ENCODE measurements at regions not wholly inside any gene's neighbourhood (a gene's known extent, or its start where the extent isn't known, plus 50 kb on each side); places are given as distances from the start of the nearest gene placed in this dataset.

- TF ChIP-seq POLR2A (IDR thresholded peaks at IDR 0.05) (no peak), POLR2AphosphoS5 (IDR thresholded peaks at IDR 0.05; ENCODE audit: insufficient read depth in 1 of 2, low read depth in 1 of 2) (no peak), CTCF (IDR thresholded peaks at IDR 0.05) (no peak)
- no peak overlapping the region for H3K27ac ChIP-seq
- H3K36me3 ChIP-seq, result no peaks in the 10 kb centered on the region
- H3K9me3 ChIP-seq, result no peaks in the 10 kb centered on the region
- DNase-seq (ENCODE audit: extremely low spot score in 2 of 2), result no peak
- H3K4me1 ChIP-seq, result no peaks in the 10 kb centered on the region
- no peaks in the 10 kb centered on the region for H3K27me3 ChIP-seq
- intact Hi-C loops (cut with DNase I), result no loop called here
- H3K4me3 ChIP-seq, result no peak overlapping the region
Observed at GRCh38 chr20:24097506-24098245, 109.1 kb upstream of the GGTLC1 start.

- H3K4me3 ChIP-seq, result no peak overlapping the region
- no peaks in the 10 kb centered on the region for H3K27me3 ChIP-seq
- H3K36me3 ChIP-seq, result no peaks in the 10 kb centered on the region
- H3K27ac ChIP-seq, result no peak overlapping the region
- DNase-seq (ENCODE audit: extremely low spot score in 2 of 2), result no peak
- intact Hi-C loops (cut with DNase I), result no loop called here
- no peaks in the 10 kb centered on the region for H3K4me1 ChIP-seq
- H3K9me3 ChIP-seq, result no peaks in the 10 kb centered on the region
- TF ChIP-seq CTCF (IDR thresholded peaks at IDR 0.05), result no peak
Observed at GRCh38 chr20:24096864-24097450, 108.4 kb upstream of the GGTLC1 start.

GRCh38 chr20:24096264-24096663 is 107.7 kb upstream of the GGTLC1 start:
- no peak overlapping the region for H3K4me3 ChIP-seq
- H3K9me3 ChIP-seq, result no peaks in the 10 kb centered on the region
- DNase-seq (ENCODE audit: extremely low spot score in 2 of 2), result no peak
- no peak overlapping the region for H3K27ac ChIP-seq
- intact Hi-C loops (cut with DNase I), result no loop called here
- no peaks in the 10 kb centered on the region for H3K27me3 ChIP-seq
- H3K4me1 ChIP-seq, result no peaks in the 10 kb centered on the region
- no peaks in the 10 kb centered on the region for H3K36me3 ChIP-seq
- TF ChIP-seq POLR2AphosphoS5 (IDR thresholded peaks at IDR 0.05; ENCODE audit: insufficient read depth in 1 of 2, low read depth in 1 of 2) (no peak), POLR2A (IDR thresholded peaks at IDR 0.05) (no peak), CTCF (IDR thresholded peaks at IDR 0.05) (no peak)

- no peak for DNase-seq (ENCODE audit: extremely low spot score in 2 of 2)
- Histone ChIP-seq H3K27ac (no peak overlapping the region), H3K9me3 (no peaks in the 10 kb centered on the region), H3K4me1 (no peaks in the 10 kb centered on the region), H3K4me3 (no peak overlapping the region), H3K36me3 (no peaks in the 10 kb centered on the region), H3K27me3 (no peaks in the 10 kb centered on the region)
- TF ChIP-seq POLR2AphosphoS5 (IDR thresholded peaks at IDR 0.05; ENCODE audit: insufficient read depth in 1 of 2, low read depth in 1 of 2) (no peak), CTCF (IDR thresholded peaks at IDR 0.05) (no peak), POLR2A (IDR thresholded peaks at IDR 0.05) (no peak)
- intact Hi-C loops (cut with DNase I), result no loop called here
Observed at GRCh38 chr20:24095756-24096155, 107.2 kb upstream of the GGTLC1 start.

- Histone ChIP-seq H3K4me3 (no peak overlapping the region), H3K36me3 (no peaks in the 10 kb centered on the region), H3K9me3 (no peaks in the 10 kb centered on the region), H3K27ac (no peak overlapping the region), H3K27me3 (no peaks in the 10 kb centered on the region), H3K4me1 (no peaks in the 10 kb centered on the region)
- DNase-seq (ENCODE audit: extremely low spot score in 2 of 2), result no peak
- TF ChIP-seq POLR2A (IDR thresholded peaks at IDR 0.05) (no peak), CTCF (IDR thresholded peaks at IDR 0.05) (no peak), POLR2AphosphoS5 (IDR thresholded peaks at IDR 0.05; ENCODE audit: insufficient read depth in 1 of 2, low read depth in 1 of 2) (no peak)
- intact Hi-C loops (cut with DNase I), result no loop called here
Observed at GRCh38 chr20:24095303-24095702, 106.7 kb upstream of the GGTLC1 start.

Data from vagina (tissue), 2 donors.